H7 (cell line): ENCODE measurements at regions not wholly inside any gene's neighbourhood (a gene's known extent, or its start where the extent isn't known, plus 50 kb on each side); places are given as distances from the start of the nearest gene placed in this dataset.
A peak's percentile ranks its signal among the peaks of the same experiment; 100 is the strongest.

Experiments used
- DNase-seq: peaks from one replicate; pipeline ENCODE4 v3.0.0; 2012
- H3K27me3 ChIP-seq: 2 replicates; pipeline ENCODE4 v1.6.0; 2011; ENCODE audit warnings: mild to moderate bottlenecking, low read length; ENCODE audit not compliant: control insufficient read depth, insufficient read depth
- H3K36me3 ChIP-seq: replicated peaks from 2 replicates; pipeline ENCODE4 v1.5.1; 2011; ENCODE audit warnings: low read length; ENCODE audit not compliant: control insufficient read depth, insufficient read depth
- H3K4me3 ChIP-seq: 2 replicates; pipeline ENCODE4 v1.5.1; 2011; ENCODE audit warnings: low read depth, mild to moderate bottlenecking, control low read depth, low read length, moderate library complexity; ENCODE audit not compliant: insufficient read depth

DNA sequence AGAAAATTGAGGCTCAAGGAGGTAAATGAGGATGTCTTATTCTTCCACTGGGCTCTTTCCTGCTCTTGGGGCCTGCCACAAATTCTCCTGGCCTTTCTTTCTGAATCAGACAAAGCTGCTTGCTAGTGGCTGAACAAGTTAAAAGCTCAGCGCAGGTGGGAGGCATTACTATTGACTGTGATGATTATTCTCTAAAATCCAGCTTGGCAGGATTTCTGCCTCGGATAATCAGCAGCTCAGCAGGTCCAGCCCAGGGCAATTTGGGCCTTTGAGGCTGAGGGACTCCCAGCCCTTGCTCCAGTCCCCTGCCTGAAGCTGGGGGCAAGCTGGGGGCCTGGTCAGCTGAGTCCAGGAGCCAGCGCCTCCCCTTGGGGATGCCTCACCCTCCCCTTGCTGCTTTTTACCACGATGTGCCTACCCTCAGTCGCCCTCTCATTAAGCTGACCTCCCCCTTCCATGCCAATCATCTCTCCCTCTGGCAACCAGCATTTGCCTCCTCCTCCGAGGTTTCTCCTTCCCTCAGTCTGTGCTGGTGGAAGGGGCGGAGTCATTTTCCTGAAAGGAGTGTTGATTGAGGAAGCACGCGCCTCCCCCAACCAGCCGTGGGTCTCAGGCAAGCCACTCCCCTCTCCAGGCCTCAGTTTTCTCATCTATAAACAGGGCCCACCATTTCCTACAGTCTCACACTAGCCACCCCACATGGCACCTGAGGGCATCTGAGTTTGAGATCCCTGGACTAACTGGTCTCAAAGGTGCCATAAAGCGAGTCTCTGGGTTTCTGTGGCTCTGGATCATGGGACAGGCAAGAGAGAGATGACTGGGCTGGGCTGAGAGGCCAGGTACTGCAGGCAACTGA lies 60.6 kb upstream of the PRDM11 start:
- no peaks in the 10 kb centered on the region for H3K36me3 ChIP-seq
- H3K4me3 ChIP-seq: no peak overlapping the region
- H3K27me3 ChIP-seq: no peaks in the 10 kb centered on the region
- peak; percentile 61 for DNase-seq

DNA sequence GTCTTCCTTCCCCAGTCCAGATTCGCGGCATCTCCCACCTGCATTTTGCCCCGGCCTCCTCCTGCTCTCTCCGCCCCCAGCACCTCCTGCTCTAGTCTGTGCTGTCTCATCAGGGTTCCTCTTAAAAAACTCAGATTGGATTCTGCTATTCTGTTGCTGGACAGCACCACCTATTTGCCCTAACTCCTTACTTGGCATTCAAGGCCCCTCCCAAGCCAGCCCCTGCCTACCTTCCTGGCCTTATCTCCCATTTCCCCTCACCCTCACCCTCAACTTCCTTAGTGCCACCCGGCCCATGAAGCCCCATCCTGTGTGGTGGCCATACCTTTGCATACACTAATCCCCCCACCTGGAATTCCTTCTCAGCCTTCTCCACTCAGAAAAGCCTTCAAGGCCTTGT lies 59.9 kb upstream of the PRDM11 start:
- no peak for DNase-seq
- H3K36me3 ChIP-seq: no peaks in the 10 kb centered on the region
- H3K27me3 ChIP-seq: no peaks in the 10 kb centered on the region
- H3K4me3 ChIP-seq: no peak overlapping the region

DNA sequence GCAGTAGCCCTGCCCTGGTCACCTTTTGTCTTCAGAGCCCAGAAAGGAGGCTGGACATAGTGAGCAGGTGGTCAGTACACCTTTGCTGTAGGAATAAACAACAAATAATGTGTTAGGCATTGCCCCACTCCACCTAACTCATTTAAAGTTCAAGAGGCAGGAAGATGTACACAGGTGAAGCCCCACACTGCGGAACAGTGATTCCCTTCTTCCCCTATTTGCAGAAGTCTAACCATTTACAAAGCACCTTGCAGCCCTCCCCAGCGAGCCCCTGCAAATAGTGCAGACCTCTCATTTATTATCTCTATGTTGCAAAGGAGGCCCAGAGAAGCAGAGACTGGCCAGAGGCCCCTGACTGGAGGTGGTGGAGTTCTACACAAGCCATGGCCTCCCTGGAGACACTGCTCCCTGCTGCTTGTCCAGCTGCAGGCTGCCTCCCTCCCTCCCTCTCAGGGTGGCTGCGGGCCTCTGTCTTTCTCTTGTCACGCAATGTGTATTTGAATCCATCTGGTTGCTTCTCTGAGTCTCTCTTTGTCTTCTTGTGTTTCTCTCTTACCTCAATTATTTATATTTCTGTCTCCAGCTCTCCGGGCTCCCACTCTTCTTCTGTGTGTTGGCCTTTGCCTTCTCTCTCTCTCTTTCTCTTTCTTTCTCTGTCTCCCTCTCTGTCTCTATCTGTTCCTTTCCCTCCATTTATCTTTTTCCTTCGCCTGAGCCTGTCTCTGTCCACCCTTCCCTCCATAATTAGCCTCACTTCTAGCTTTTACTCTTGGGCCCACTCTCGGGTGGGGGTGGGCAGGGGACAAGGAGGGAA lies 59.1 kb upstream of the PRDM11 start:
- Histone ChIP-seq H3K36me3 (no peaks in the 10 kb centered on the region), H3K4me3 (no peak overlapping the region), H3K27me3 (no peaks in the 10 kb centered on the region)
- DNase-seq: no peak

DNA sequence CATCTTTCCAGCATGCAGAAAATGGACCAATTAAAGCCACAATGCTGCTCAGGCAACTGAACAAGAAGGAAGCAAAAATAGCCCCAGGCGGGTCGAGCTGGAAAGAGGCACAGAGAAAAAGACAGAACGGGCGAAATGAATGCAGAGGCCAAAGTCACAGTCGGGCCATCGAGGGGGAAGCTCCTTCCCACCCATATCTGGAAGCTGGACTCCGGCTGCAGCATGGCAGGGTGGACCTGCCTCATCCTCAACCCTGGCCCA lies 58.6 kb upstream of the PRDM11 start:
- H3K4me3 ChIP-seq: no peak overlapping the region
- no peak for DNase-seq
- H3K36me3 ChIP-seq: no peaks in the 10 kb centered on the region
- no peaks in the 10 kb centered on the region for H3K27me3 ChIP-seq

DNA sequence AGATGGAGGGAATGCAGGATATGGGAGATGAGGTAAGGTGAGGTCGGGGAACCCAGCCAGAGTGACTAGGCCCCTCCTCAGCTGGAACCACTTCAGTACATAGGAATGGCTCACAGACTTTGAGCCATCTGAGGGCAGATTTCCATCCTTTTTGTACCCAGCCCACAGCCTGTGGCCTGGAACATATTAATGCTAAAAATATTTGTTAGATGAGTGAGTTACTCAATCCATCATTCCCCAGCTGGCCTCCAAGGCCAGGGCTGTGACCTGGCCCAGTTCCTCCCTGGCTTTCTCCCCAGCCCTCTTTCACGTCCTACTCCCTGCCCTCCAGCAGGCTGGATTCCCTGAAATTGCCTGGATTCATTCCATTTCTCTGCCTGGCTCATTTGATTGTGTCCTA lies 57.2 kb upstream of the PRDM11 start:
- no peaks in the 10 kb centered on the region for H3K27me3 ChIP-seq
- no peaks in the 10 kb centered on the region for H3K36me3 ChIP-seq
- DNase-seq: no peak
- H3K4me3 ChIP-seq: no peak overlapping the region

DNA sequence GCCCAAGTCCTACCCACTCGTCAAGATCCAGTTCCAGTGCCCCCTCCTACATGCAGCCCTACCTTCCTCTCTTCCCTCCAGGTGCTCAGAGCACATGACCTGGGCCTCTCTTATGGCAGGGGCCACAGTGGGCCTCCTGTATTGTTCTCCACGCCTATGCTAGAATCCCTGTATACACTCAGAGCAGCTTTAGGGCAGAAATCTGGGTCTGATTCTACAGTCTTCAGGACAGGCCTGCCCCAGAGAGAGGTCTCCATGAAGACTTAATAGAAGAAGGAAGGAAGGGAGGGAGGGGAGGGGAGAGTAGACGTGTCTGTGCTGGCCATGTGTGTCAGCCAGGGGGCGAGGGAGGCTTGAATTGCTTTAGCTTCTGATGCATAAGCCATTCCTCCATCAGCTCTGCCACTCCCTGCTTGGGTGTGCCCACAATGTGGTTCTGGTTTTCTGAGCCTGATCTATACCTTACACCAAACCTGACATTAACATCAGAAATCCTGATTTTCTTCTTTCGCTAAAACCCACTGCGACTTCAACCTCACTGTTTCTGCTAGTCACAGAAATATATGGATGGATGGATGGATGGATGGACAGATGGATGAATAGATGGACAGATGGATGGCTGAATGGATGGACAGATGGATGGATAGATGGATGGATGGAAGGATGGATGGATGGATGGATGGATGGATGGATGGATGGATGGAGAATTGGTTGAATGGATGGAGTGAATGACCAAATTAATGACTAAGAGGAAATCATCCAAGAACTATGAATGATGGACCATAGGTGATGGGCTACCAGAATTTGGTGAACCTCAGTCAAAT lies 56.6 kb upstream of the PRDM11 start:
- Histone ChIP-seq H3K27me3 (0 out of 2 replicates have a peak, but pooled peaks cover 1% of the 10 kb centered on the region), H3K4me3 (no peak overlapping the region), H3K36me3 (no peaks in the 10 kb centered on the region)
- DNase-seq: peak; percentile 55

DNA sequence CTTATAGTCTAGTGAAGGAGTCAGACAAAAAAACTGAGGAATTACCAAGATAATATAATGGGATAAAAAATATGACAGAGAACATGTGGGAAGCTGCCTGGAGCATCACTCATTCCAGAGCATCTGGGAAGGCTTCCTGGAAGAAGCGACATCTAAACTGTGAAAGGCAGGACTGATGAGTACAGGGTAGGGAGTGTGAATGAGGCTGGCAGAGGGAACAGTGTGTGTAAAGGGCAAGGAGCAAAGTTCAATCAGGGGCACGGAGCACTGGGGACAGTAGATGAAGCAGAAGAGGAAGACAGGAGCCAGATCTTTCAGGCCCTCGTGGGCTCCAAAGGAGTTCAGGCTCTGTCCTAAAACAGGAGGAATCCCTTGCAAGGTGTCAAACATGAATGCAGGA lies 55.8 kb upstream of the PRDM11 start:
- 0 out of 2 replicates have a peak, but pooled peaks cover 2% of the 10 kb centered on the region for H3K27me3 ChIP-seq
- no peak overlapping the region for H3K4me3 ChIP-seq
- DNase-seq: no peak
- no peaks in the 10 kb centered on the region for H3K36me3 ChIP-seq

DNA sequence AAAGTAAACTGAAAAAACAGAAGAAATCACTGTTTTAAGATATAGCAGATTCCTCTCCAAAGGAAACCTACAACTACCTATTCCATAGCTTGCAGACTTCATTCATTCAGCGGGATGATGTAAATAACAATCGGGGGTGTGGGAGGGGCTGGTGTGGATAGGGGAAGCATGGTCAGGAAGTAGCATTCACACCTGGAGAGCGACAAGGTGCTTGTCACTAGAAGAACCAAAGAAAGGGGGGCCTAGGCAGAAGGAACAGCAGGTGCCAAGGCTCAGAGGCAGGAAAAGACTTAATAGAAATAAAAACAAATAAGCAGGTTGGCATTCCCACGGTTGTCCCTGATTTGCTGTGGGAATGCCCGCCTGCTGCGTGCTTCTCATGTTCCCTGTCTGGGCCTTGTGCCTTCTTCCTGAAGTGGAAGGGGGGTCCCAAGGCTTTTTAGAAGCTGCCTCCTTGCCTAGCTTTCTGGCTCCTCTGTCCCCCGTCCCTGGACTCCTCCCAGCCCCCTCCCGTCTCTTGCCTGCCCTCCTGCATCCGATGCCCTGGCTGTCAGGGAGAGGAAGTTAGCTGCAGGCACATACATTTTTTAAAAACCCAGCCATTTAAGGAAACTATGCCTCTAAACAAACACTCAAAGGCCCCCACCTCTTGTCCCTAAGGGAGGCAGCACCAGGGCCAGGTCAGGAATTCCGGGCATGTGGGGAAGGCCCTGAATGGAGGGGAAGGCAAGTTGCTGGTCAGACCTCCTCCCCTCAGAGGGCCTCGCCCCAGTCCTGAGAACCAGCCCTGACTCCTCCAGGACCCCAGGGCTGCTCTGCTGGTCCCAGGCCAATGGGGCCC lies 54.7 kb upstream of the PRDM11 start:
- peak; percentile 80 for DNase-seq
- H3K4me3 ChIP-seq: no peak overlapping the region

DNA sequence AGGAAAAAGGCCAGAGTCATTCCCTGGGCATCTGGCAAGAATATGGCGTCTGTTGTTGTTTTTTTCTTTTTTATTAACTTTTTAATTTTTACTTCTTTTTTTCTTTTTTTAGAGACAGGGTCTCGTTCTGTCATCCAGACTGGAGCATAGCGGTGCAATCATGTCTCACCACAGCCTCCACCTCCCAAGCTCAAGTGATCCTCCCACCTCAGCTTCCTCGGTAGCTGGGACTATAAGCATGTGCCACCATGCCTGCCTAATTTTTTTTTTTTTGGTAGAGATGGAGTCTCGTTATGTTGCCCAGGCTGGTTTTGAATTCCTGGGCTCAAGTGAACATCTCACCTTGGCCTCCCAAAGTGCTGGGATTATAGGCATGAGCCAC lies 54.0 kb upstream of the PRDM11 start:
- no peak for DNase-seq

More for the DNA sequence above, 54.7 kb upstream of the PRDM11 start:
- H3K36me3 ChIP-seq: no peaks in the 10 kb centered on the region
- peaks cover 2% of the 10 kb centered on the region; the same call in 1 of the 2 replicates for H3K27me3 ChIP-seq

DNA sequence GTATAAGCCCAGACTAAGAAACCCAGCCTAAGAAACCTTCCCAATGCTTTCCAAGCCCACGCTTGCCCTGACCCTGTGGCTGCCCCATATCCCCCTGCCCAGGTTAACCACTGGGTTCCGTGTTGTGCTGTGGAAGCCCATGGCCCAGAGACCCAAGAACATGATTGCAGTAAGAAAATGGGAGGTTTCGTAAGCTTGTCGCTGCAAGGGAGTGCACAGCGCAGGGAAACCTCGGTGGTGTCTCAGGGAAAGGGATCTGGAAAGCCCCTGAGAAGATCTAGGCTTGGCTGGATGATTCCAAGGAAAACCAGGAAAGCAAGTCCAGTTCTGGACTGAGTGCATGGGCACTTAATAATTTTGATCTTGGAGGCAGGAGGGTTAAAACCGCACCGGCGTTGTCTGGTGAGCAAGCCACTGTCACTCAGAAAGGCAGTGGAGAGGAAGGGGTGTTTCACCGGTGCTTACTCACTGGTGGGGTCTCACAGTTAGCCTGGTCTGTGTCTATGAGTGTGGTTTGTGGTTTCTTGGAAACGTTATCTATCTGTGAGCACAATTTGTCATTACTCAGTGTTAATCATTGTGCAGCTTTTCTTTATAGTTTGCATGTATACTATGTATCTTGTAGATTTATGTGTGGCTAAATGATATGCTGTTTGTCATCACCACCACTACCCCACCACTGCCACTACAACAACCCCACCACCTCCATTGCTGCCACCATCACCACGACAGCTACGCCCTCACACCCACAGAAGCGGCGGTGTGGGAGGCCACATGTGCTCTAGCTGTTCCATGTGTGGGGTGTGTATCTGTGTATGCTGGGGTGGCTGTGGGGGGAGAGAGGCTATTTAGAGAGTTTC lies 53.3 kb upstream of the PRDM11 start:
- Histone ChIP-seq H3K36me3 (no peaks in the 10 kb centered on the region), H3K4me3 (no peak overlapping the region), H3K27me3 (peaks cover 2% of the 10 kb centered on the region; the same call in 1 of the 2 replicates)
- no peak for DNase-seq

More for the DNA sequence above, 54.0 kb upstream of the PRDM11 start:
- Histone ChIP-seq H3K4me3 (no peak overlapping the region), H3K27me3 (peaks cover 2% of the 10 kb centered on the region; the same call in 1 of the 2 replicates), H3K36me3 (no peaks in the 10 kb centered on the region)

DNA sequence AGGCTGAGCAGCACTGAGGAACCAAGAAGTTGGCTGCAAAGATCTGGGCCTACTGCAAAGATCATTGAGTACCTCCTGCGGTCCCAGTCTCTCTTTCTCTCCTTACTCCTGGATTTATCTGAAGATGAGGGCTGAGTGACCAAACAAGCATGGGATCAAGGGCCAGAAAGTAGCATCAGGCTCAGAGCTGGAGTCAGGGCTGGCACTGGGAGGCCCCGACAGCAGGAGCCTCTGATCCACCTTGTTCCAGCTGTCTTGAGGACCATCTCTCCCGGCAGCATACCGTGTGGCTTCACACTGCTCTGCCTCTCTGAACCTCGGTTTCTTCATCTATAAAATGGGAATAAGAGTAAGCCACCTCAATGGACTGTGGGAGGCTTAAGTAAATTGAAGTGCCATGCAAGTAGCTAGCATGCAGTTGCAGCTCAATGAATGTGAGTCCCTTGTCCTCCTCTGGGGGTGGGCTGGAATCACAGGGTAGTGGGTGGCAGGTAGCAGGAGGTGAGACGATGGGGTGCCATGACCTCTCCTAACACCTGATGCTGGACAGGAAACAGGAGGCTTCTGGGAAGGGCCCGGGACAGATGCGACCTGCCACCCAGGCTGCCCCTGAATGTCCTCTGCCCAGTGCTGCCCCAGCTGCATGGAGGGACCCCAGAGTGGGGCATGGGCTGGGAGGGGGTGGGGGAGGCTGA lies 52.5 kb upstream of the PRDM11 start:
- Histone ChIP-seq H3K36me3 (no peaks in the 10 kb centered on the region), H3K4me3 (no peak overlapping the region), H3K27me3 (peaks cover 2% of the 10 kb centered on the region; the same call in 1 of the 2 replicates)
- DNase-seq: no peak

DNA sequence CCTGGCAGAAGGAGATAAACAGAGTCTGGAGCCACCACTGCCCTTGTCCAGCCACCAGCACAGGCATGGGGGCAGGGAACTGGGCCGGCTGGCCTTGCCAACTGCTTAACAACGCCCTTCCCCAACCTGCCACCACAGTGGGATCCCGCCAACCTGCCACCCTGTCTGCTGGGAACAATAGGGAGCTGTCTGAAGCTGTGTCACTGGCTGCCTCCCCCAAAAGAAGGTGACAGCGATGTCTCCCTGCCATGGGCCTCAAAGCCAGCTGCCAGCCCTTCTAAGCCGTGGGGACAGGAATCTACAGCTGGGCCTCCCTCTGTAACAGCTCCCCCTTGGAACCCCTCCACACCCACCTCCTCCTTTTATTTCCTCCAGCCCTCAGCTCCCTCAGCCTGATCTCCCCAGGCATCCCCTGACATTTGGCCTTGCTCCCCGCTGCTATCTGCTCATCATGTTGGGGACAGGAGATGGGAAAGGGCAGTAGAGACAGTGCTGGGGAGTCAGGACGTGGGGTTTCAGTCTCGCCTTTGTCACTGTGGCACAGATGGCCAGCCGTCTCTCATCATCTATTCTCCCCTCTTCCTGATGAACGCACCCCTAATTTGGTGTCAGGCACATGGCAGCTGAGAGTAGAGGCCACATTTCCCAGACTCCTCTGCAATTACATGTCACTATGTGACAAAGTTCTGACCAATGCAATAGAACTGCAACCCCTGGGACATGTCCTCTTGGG lies 51.3 kb upstream of the PRDM11 start:
- Histone ChIP-seq H3K36me3 (no peaks in the 10 kb centered on the region), H3K27me3 (peaks cover 2% of the 10 kb centered on the region; the same call in 1 of the 2 replicates), H3K4me3 (no peak overlapping the region)
- DNase-seq: no peak
